Activated naive CD8-positive, alpha-beta T cell (primary cell): ENCODE measurements at regions not wholly inside any gene's neighbourhood (a gene's known extent, or its start where the extent isn't known, plus 50 kb on each side); places are given as distances from the start of the nearest gene placed in this dataset.

Experiments used
- H3K27ac Mint-ChIP-seq: one replicate; pipeline ENCODE4 v1.8.0; 2021; ENCODE audit warnings: mixed read lengths
- H3K27me3 Mint-ChIP-seq: one replicate; pipeline ENCODE4 v1.8.0; 2021; ENCODE audit warnings: mixed read lengths
- H3K36me3 Mint-ChIP-seq: one replicate; pipeline ENCODE4 v1.8.0; 2021; ENCODE audit warnings: mixed read lengths
- H3K4me1 Mint-ChIP-seq: one replicate; pipeline ENCODE4 v1.8.0; 2021; ENCODE audit warnings: low read depth, mixed read lengths
- H3K4me3 Mint-ChIP-seq: one replicate; pipeline ENCODE4 v1.8.0; 2021; ENCODE audit warnings: mild to moderate bottlenecking, mixed read lengths
- H3K9me3 Mint-ChIP-seq: one replicate; pipeline ENCODE4 v1.8.0; 2021; ENCODE audit warnings: low read depth, mixed read lengths

GRCh38 chr1:58971629-58972140 is 187.8 kb upstream of the JUN start:
- Mint-ChIP-seq H3K4me3 (no peak overlapping the region), H3K4me1 (peaks cover 23% of the 10 kb centered on the region), H3K27ac (no peak overlapping the region), H3K9me3 (no peaks in the 10 kb centered on the region), H3K27me3 (no peaks in the 10 kb centered on the region), H3K36me3 (no peaks in the 10 kb centered on the region)

- Mint-ChIP-seq H3K4me3 (no peak overlapping the region), H3K9me3 (no peaks in the 10 kb centered on the region), H3K36me3 (no peaks in the 10 kb centered on the region), H3K27me3 (no peaks in the 10 kb centered on the region), H3K4me1 (peaks cover 13% of the 10 kb centered on the region), H3K27ac (no peak overlapping the region)
Measured at GRCh38 chr1:58975888-58976287, 192.0 kb upstream of the JUN start.

GRCh38 chr1:58976294-58976693 is 192.4 kb upstream of the JUN start:
- no peak overlapping the region for H3K27ac Mint-ChIP-seq
- peaks cover 13% of the 10 kb centered on the region for H3K4me1 Mint-ChIP-seq
- H3K4me3 Mint-ChIP-seq = no peak overlapping the region
- H3K36me3 Mint-ChIP-seq = no peaks in the 10 kb centered on the region
- H3K27me3 Mint-ChIP-seq = no peaks in the 10 kb centered on the region
- H3K9me3 Mint-ChIP-seq = no peaks in the 10 kb centered on the region

- H3K4me3 Mint-ChIP-seq = no peak overlapping the region
- H3K9me3 Mint-ChIP-seq = no peaks in the 10 kb centered on the region
- H3K27ac Mint-ChIP-seq = no peak overlapping the region
- H3K36me3 Mint-ChIP-seq = no peaks in the 10 kb centered on the region
- peaks cover 13% of the 10 kb centered on the region for H3K4me1 Mint-ChIP-seq
- H3K27me3 Mint-ChIP-seq = no peaks in the 10 kb centered on the region
Measured at GRCh38 chr1:58977598-58977997, 193.8 kb upstream of the JUN start.

- Mint-ChIP-seq H3K36me3 (no peaks in the 10 kb centered on the region), H3K9me3 (no peaks in the 10 kb centered on the region), H3K4me1 (peaks cover 13% of the 10 kb centered on the region), H3K27me3 (no peaks in the 10 kb centered on the region), H3K4me3 (no peak overlapping the region), H3K27ac (no peak overlapping the region)
Measured at GRCh38 chr1:58978096-58978495, 194.2 kb upstream of the JUN start.

- Mint-ChIP-seq H3K27ac (no peak overlapping the region), H3K36me3 (no peaks in the 10 kb centered on the region), H3K4me3 (no peak overlapping the region), H3K27me3 (no peaks in the 10 kb centered on the region), H3K9me3 (no peaks in the 10 kb centered on the region), H3K4me1 (peaks cover 14% of the 10 kb centered on the region)
Measured at GRCh38 chr1:58979086-58979485, 195.2 kb upstream of the JUN start.

- Mint-ChIP-seq H3K36me3 (no peaks in the 10 kb centered on the region), H3K27me3 (no peaks in the 10 kb centered on the region), H3K4me3 (no peak overlapping the region), H3K9me3 (no peaks in the 10 kb centered on the region), H3K27ac (no peak overlapping the region), H3K4me1 (peaks cover 14% of the 10 kb centered on the region)
Measured at GRCh38 chr1:58979677-58980076, 195.8 kb upstream of the JUN start.

GRCh38 chr1:58981392-58981791 is 197.5 kb upstream of the JUN start:
- Mint-ChIP-seq H3K9me3 (no peaks in the 10 kb centered on the region), H3K27ac (no peak overlapping the region), H3K4me3 (no peak overlapping the region), H3K4me1 (peaks cover 14% of the 10 kb centered on the region), H3K36me3 (no peaks in the 10 kb centered on the region), H3K27me3 (no peaks in the 10 kb centered on the region)

- Mint-ChIP-seq H3K27ac (no peak overlapping the region), H3K36me3 (no peaks in the 10 kb centered on the region), H3K27me3 (no peaks in the 10 kb centered on the region), H3K9me3 (no peaks in the 10 kb centered on the region), H3K4me3 (no peak overlapping the region), H3K4me1 (peaks cover 22% of the 10 kb centered on the region)
Measured at GRCh38 chr1:58982259-58982998, 198.6 kb upstream of the JUN start.

GRCh38 chr1:58983162-58983561 is 199.3 kb upstream of the JUN start:
- H3K27me3 Mint-ChIP-seq = no peaks in the 10 kb centered on the region
- no peaks in the 10 kb centered on the region for H3K9me3 Mint-ChIP-seq
- H3K4me1 Mint-ChIP-seq = peaks cover 24% of the 10 kb centered on the region
- no peak overlapping the region for H3K27ac Mint-ChIP-seq
- no peak overlapping the region for H3K4me3 Mint-ChIP-seq
- H3K36me3 Mint-ChIP-seq = no peaks in the 10 kb centered on the region

GRCh38 chr1:58983633-58984245 is 199.9 kb upstream of the JUN start:
- H3K27me3 Mint-ChIP-seq = no peaks in the 10 kb centered on the region
- no peaks in the 10 kb centered on the region for H3K9me3 Mint-ChIP-seq
- H3K4me1 Mint-ChIP-seq = peaks cover 19% of the 10 kb centered on the region
- H3K36me3 Mint-ChIP-seq = no peaks in the 10 kb centered on the region
- H3K27ac Mint-ChIP-seq = no peak overlapping the region
- no peak overlapping the region for H3K4me3 Mint-ChIP-seq

- H3K9me3 Mint-ChIP-seq = no peaks in the 10 kb centered on the region
- H3K4me1 Mint-ChIP-seq = peaks cover 14% of the 10 kb centered on the region
- no peak overlapping the region for H3K4me3 Mint-ChIP-seq
- H3K27me3 Mint-ChIP-seq = no peaks in the 10 kb centered on the region
- peaks cover 3% of the 10 kb centered on the region for H3K36me3 Mint-ChIP-seq
- H3K27ac Mint-ChIP-seq = no peak overlapping the region
Measured at GRCh38 chr1:58986996-58987767, 203.3 kb upstream of the JUN start.

GRCh38 chr1:58988752-58989151 is 204.9 kb upstream of the JUN start:
- Mint-ChIP-seq H3K4me1 (peaks cover 13% of the 10 kb centered on the region), H3K36me3 (peaks cover 3% of the 10 kb centered on the region), H3K27me3 (no peaks in the 10 kb centered on the region), H3K9me3 (no peaks in the 10 kb centered on the region), H3K4me3 (no peak overlapping the region), H3K27ac (no peak overlapping the region)

GRCh38 chr1:58989845-58990244 is 206.0 kb upstream of the JUN start:
- H3K27ac Mint-ChIP-seq = no peak overlapping the region
- H3K4me3 Mint-ChIP-seq = no peak overlapping the region
- peaks cover 1% of the 10 kb centered on the region for H3K27me3 Mint-ChIP-seq
- H3K36me3 Mint-ChIP-seq = peaks cover 3% of the 10 kb centered on the region
- H3K4me1 Mint-ChIP-seq = peaks cover 13% of the 10 kb centered on the region
- no peaks in the 10 kb centered on the region for H3K9me3 Mint-ChIP-seq

GRCh38 chr1:58991305-58991704 is 207.5 kb upstream of the JUN start:
- Mint-ChIP-seq H3K4me1 (peaks cover 13% of the 10 kb centered on the region), H3K36me3 (peaks cover 3% of the 10 kb centered on the region), H3K27ac (no peak overlapping the region), H3K9me3 (no peaks in the 10 kb centered on the region), H3K4me3 (no peak overlapping the region), H3K27me3 (peaks cover 1% of the 10 kb centered on the region)
